Kidney (tissue), 13 donors: ENCODE measurements at regions not wholly inside any gene's neighbourhood (a gene's known extent, or its start where the extent isn't known, plus 50 kb on each side); places are given as distances from the start of the nearest gene placed in this dataset.

ENCODE experiments used
- DNase-seq, 5 donors: peaks; one replicate each; pipeline ENCODE4 v3.0.0-alpha.2; 2013 to 2020
- FAIRE-seq: peaks from 2 replicates; lab custom pipeline; 2012; peaks lifted over from hg19 to GRCh38; lab: Jason Lieb, UNC
- H3K27ac ChIP-seq, 2 donors: one replicate each; pipeline ENCODE4 v1.7.0; 2013; ENCODE audit warnings: low read depth in 2 of 2, low read length in 2 of 2, inconsistent platforms in 1 of 2
- H3K27me3 ChIP-seq: one replicate; pipeline ENCODE4 v1.7.1; 2013; ENCODE audit warnings: low read length, inconsistent platforms; ENCODE audit not compliant: control insufficient read depth, insufficient read depth
- H3K36me3 ChIP-seq, 3 donors: one replicate each; pipeline versions ENCODE4 v1.7.0 to v1.7.1; 2013; ENCODE audit warnings: low read length in 3 of 3, control low read depth in 1 of 3, inconsistent platforms in 1 of 3; ENCODE audit not compliant: insufficient read depth in 3 of 3, control insufficient read depth in 2 of 3
- H3K4me1 ChIP-seq, 3 donors: one replicate each; pipeline versions ENCODE4 v1.7.0 to v1.7.1; 2013; ENCODE audit warnings: low read length in 3 of 3, inconsistent platforms in 1 of 3, low read depth in 1 of 3; ENCODE audit not compliant: control insufficient read depth in 2 of 3, insufficient read depth in 2 of 3
- H3K4me3 ChIP-seq, 3 donors: one replicate each; pipeline versions ENCODE4 v1.7.0 to v1.8.1; 2013; ENCODE audit warnings: low read length in 3 of 3, control low read depth in 1 of 3, inconsistent platforms in 1 of 3
- H3K9ac ChIP-seq, 3 donors: one replicate each; pipeline versions ENCODE4 v1.7.0 to v1.7.1; 2013; ENCODE audit warnings: low read length in 3 of 3, control low read depth in 1 of 3, inconsistent platforms in 1 of 3
- H3K9me3 ChIP-seq, 3 donors: one replicate each; pipeline versions ENCODE4 v1.7.0 to v1.7.1; 2013; ENCODE audit warnings: low read length in 3 of 3, control low read depth in 1 of 3, inconsistent platforms in 1 of 3; ENCODE audit not compliant: control insufficient read depth in 2 of 3, insufficient read depth in 1 of 3
- intact Hi-C: fragments of 100-400 bp; cut with DNase I; formaldehyde crosslinking; loops from one replicate; pipeline ENCODE4 v1.11.1; 2022
- TF ChIP-seq, protein P1 (sequence below): IDR thresholded peaks from 3 replicates; pipeline ENCODE4 v1.5.1; 2012; ENCODE audit warnings: mild to moderate bottlenecking, moderate library complexity, borderline replicate concordance; ENCODE audit not compliant: insufficient read depth; ENCODE audit errors: extremely low read depth
- donor health status: control.
- donor health status: control.
- donor health status: control.
- donor health status: control.
- donor health status: control.
- donor health status: DM: yes; HTN: yes; CAD: no.
- donor health status: Normal renal cell carcinoma (clear cell type).

DNA sequence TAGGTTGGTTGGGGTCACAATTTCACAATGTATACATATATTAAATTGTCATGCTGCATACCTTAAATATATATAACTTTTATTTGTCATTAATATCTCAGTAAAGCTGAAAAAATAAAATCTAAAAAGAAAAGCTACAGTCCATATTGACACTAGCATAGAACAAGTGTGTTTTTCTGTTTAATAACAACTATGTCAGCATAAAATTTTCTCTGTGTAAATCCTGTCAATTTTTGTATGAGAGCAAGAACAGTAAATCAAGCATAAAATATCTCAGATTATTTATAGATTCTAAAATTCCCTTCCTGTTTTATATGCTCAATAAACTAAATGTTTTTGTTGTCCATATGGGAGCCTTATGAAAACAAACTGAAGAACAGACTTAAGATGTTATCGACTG, 739.2 kb downstream of the MRPL39 start:
- Histone ChIP-seq H3K9me3 (peaks cover 0 to 2% (median 2%) of the 10 kb centered on the region in 3 donors), H3K9ac (no peak overlapping the region), H3K27me3 (no peaks in the 10 kb centered on the region), H3K27ac (no peak overlapping the region), H3K4me1 (no peaks in the 10 kb centered on the region), H3K4me3 (no peak overlapping the region), H3K36me3 (no peaks in the 10 kb centered on the region)
- DNase-seq (no peak), FAIRE-seq (no peak)
- TF ChIP-seq, protein P1, sequence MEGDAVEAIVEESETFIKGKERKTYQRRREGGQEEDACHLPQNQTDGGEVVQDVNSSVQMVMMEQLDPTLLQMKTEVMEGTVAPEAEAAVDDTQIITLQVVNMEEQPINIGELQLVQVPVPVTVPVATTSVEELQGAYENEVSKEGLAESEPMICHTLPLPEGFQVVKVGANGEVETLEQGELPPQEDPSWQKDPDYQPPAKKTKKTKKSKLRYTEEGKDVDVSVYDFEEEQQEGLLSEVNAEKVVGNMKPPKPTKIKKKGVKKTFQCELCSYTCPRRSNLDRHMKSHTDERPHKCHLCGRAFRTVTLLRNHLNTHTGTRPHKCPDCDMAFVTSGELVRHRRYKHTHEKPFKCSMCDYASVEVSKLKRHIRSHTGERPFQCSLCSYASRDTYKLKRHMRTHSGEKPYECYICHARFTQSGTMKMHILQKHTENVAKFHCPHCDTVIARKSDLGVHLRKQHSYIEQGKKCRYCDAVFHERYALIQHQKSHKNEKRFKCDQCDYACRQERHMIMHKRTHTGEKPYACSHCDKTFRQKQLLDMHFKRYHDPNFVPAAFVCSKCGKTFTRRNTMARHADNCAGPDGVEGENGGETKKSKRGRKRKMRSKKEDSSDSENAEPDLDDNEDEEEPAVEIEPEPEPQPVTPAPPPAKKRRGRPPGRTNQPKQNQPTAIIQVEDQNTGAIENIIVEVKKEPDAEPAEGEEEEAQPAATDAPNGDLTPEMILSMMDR: no peak
- intact Hi-C loops: no loop called here

DNA sequence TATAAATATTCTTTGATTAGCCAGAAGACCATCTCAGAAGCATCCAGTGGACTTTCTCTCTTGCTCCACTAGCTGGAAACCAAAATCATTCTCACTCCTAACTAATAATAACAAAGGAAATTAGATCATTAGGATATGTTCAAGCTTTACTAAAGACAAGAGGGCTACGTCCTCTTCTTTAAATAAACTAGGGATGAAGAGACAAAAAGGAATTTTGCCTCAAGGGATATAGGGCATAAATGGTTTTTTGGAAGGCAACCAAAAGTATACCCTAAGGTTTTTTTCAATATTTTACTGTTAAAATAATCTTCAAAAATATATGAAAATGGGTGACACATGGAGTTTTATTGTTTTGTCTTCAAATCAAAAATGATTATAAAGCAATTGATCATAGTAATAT, 745.8 kb downstream of the MRPL39 start:
- Histone ChIP-seq H3K9ac (no peak overlapping the region), H3K27me3 (no peaks in the 10 kb centered on the region), H3K36me3 (no peaks in the 10 kb centered on the region), H3K4me3 (no peak overlapping the region), H3K9me3 (no peaks in the 10 kb centered on the region), H3K27ac (no peak overlapping the region), H3K4me1 (no peaks in the 10 kb centered on the region)
- FAIRE-seq (no peak), DNase-seq (no peak)
- TF ChIP-seq, protein P1: no peak
- intact Hi-C loops: no loop called here

DNA sequence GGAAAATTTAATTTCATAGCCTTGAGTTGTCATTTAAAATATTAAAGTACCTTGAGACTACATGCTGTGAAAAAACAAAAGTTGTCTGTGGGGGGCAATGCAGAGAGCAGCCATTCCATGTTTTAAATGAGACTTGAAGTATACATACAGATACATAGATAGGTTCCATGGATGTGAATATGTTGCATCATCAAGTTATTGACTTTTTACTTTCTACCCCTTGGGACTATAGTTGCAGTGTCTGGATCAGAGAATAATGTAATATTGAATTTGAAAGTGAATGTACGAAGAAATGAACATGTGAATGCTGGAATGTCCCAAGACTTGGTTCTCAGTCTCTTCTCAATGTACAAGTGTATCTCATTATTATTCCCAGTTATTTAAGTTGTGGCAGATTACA, 751.0 kb downstream of the MRPL39 start:
- intact Hi-C loops: no loop called here
- DNase-seq: no peak
- FAIRE-seq: no peak
- no peaks in the 10 kb centered on the region for H3K9me3 ChIP-seq
- no peaks in the 10 kb centered on the region for H3K27me3 ChIP-seq
- TF ChIP-seq, protein P1: no peak
- no peaks in the 10 kb centered on the region for H3K4me1 ChIP-seq
- no peak overlapping the region for H3K4me3 ChIP-seq
- no peak overlapping the region for H3K27ac ChIP-seq
- no peaks in the 10 kb centered on the region for H3K36me3 ChIP-seq
- no peak overlapping the region for H3K9ac ChIP-seq

DNA sequence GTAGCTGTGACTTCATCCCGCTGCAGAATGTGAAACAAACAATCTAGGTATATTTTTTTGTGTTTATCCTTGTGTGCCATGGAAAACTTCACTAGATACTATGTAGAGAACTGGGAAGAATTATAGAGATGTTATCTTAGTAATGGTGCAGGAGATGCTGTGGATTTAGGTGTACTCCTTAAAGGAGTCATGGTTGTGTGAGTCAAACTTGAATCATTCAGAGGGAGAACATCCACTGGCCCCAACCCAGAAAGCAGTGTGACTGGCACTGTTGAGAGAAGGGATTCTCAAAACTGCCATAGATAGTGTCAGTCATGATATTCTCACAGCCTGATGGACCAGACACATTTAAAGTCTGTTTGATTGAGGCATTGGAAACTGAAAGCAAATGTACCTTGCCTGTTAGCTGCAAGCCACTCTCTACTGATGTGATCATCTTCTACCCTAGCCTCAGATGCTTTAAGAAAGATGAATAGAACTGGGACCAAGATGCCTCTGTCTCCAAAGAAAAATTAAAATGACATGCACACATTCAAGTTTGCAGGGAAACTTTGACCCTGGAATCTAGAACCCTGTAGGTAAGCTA, 754.6 kb downstream of the MRPL39 start:
- Histone ChIP-seq H3K4me3 (no peak overlapping the region), H3K27ac (no peak overlapping the region), H3K4me1 (no peaks in the 10 kb centered on the region), H3K36me3 (no peaks in the 10 kb centered on the region), H3K27me3 (no peaks in the 10 kb centered on the region), H3K9me3 (no peaks in the 10 kb centered on the region), H3K9ac (no peak overlapping the region)
- FAIRE-seq (no peak), DNase-seq (no peak)
- intact Hi-C loops: no loop called here
- TF ChIP-seq, protein P1: no peak
